Uterus (tissue), 2 donors: ENCODE measurements at regions not wholly inside any gene's neighbourhood (a gene's known extent, or its start where the extent isn't known, plus 50 kb on each side); places are given as distances from the start of the nearest gene placed in this dataset.

ENCODE experiments used
- CTCF ChIP-seq, 4 experiments: fragments of 200-600 bp in 2 of 4; fragments of 450-650 bp in 2 of 4; sonication (generic) in 2 of 4; IDR thresholded peaks; one replicate each; pipeline ENCODE4 v1.5.1; 2016 to 2019; ENCODE audit warnings: antibody characterized with exemption in 4 of 4, mild to moderate bottlenecking in 2 of 4, moderate library complexity in 1 of 4
- POLR2A ChIP-seq, 2 donors: fragments of 450-650 bp; IDR thresholded peaks; one replicate each; pipeline ENCODE4 v1.6.1; 2016; ENCODE audit warnings: antibody characterized with exemption in 2 of 2, mild to moderate bottlenecking in 1 of 2, moderate library complexity in 1 of 2

- TF ChIP-seq CTCF (IDR thresholded peaks at IDR 0.05) (no peak), POLR2A (IDR thresholded peaks at IDR 0.05) (no peak)
These were observed 63.2 kb upstream of the SAMSN1 start for GRCh38 chr21:14609274-14609673.
